A673 (cell line): ENCODE measurements at regions not wholly inside any gene's neighbourhood (a gene's known extent, or its start where the extent isn't known, plus 50 kb on each side); places are given as distances from the start of the nearest gene placed in this dataset.

Source experiments
- EZH2 ChIP-seq: fragments of 200-600 bp; sonication (generic); IDR thresholded peaks from 2 replicates; pipeline ENCODE4 v1.6.1; 2017; ENCODE audit warnings: borderline replicate concordance, low read depth, mild to moderate bottlenecking, mixed read lengths, antibody characterized with exemption, low read length; ENCODE audit not compliant: poor library complexity, severe bottlenecking
- TF ChIP-seq, protein P1 (sequence below): fragments of 300-800, 200-600 bp; sonication (generic); conservative IDR thresholded peaks from 2 replicates; pipeline ENCODE4 v1.5.1; 2017; ENCODE audit warnings: low read depth, mild to moderate bottlenecking, antibody characterized with exemption, low read length, moderate library complexity, mixed read lengths

DNA sequence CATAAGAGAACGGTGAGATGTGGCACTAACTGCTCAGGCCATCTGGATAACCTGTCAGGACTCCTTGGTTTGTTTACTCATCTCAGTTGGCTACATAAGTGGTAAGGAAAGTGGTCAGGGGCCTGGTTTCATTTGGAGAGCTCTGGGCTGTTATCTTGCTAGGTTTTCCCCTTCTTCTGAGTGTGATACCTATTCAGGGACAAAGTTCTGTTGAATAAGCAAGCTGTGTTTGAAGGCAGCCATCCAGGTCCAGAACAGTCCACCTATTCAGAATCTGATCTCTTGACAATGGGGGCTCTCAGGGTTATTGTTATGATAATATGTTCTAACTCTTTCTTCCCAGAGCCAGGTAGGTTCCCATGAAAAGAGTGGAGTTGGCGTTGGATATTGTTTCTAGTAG is 194.9 kb downstream of the PAH start:
- TF ChIP-seq, protein P1, sequence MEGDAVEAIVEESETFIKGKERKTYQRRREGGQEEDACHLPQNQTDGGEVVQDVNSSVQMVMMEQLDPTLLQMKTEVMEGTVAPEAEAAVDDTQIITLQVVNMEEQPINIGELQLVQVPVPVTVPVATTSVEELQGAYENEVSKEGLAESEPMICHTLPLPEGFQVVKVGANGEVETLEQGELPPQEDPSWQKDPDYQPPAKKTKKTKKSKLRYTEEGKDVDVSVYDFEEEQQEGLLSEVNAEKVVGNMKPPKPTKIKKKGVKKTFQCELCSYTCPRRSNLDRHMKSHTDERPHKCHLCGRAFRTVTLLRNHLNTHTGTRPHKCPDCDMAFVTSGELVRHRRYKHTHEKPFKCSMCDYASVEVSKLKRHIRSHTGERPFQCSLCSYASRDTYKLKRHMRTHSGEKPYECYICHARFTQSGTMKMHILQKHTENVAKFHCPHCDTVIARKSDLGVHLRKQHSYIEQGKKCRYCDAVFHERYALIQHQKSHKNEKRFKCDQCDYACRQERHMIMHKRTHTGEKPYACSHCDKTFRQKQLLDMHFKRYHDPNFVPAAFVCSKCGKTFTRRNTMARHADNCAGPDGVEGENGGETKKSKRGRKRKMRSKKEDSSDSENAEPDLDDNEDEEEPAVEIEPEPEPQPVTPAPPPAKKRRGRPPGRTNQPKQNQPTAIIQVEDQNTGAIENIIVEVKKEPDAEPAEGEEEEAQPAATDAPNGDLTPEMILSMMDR = no peak
- TF ChIP-seq EZH2 = no peak
